ENCODE measurements at regions not wholly inside any gene's neighbourhood (a gene's known extent, or its start where the extent isn't known, plus 50 kb on each side); places are given as distances from the start of the nearest gene placed in this dataset.

DNA sequence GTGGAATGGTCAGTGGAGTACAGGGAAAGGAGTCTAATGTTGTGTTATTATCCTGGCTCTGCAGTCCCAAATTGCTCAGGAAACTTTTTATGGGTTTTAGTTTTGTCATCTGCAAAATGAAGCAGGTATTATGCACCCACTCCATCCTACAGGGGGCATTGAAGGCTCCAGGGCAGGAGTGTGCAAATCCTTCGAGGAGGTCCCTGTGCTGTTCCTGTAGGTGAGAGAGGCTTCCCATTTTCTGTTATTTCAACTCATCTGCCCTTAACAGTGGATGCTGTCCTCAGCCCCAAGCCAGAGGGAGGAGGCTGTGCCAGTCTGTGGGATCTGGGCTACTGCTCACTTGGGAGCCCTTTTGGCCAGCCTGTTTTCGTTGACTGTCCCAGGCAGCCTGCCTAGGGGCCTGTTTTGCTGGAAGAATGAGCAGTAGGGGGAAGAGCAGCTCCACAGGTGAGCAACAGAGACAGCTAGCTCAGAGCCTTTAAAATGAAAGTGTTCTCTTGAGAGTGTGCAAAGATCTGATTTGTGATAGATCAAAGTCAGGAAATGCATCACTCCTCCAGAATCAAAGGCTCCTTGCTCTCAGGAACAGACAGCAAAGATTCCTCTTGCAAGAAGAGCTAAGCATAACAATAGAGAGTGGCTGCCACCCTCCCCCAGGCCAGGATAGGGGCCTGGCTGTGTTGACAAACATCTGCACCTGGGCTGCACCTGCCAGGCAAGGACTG is 317.6 kb upstream of the PROX1 start:
- Histone ChIP-seq H3K9ac (ENCODE audit: low read length) (no peak overlapping the region), H4K20me1 (ENCODE audit: insufficient read depth) (no peaks in the 10 kb centered on the region), H3K9me3 (ENCODE audit: low read length) (peaks cover 5% of the 10 kb centered on the region), H3K27me3 (ENCODE audit: insufficient read depth, low read depth, low read length) (no peaks in the 10 kb centered on the region), H3K9me2 (ENCODE audit: insufficient read depth, low read length) (no peaks in the 10 kb centered on the region), H3K27ac (ENCODE audit: low read length) (no peak overlapping the region), H3K36me3 (ENCODE audit: insufficient read depth, low read length) (no peaks in the 10 kb centered on the region), H3K4me3 (ENCODE audit: low read length) (no peak overlapping the region), H3K79me2 (replicated peaks; ENCODE audit: insufficient read depth, low read length) (no peaks in the 10 kb centered on the region), H3K4me2 (ENCODE audit: low read length) (no peak overlapping the region), H3F3A (ENCODE audit: insufficient read depth, low read length, poor library complexity, severe bottlenecking) (no peaks in the 10 kb centered on the region), H2AFZ (ENCODE audit: low read depth, low read length) (no peak overlapping the region)
- TF ChIP-seq EZH2 (IDR thresholded peaks at IDR 0.05; ENCODE audit: borderline replicate concordance, insufficient read depth, low read length, poor library complexity, severe bottlenecking) (no peak), RAD21 (conservative IDR thresholded peaks at IDR 0.05) (no peak)

DNA sequence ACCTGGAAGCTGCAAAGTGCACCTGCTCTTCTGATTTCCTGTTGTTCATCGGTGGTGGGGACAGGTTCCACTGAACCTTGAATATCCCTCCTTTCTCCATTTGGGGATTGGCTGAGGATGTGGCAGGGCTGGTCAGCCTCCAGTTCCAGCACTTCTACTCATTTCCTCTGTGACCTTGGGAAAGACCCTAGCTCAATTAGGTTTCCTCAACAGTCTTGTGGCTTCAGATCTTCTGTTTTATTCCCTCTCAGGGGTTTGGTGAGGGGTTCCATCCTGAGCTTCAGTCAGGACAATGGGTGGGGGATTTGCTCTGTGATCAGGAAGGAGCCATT is 317.1 kb upstream of the PROX1 start:
- no peak overlapping the region for H2AFZ ChIP-seq (ENCODE audit: low read depth, low read length)
- TF ChIP-seq TAF1 (IDR thresholded peaks at IDR 0.05; ENCODE audit: low read depth), result no peak
- TF ChIP-seq, protein P1, sequence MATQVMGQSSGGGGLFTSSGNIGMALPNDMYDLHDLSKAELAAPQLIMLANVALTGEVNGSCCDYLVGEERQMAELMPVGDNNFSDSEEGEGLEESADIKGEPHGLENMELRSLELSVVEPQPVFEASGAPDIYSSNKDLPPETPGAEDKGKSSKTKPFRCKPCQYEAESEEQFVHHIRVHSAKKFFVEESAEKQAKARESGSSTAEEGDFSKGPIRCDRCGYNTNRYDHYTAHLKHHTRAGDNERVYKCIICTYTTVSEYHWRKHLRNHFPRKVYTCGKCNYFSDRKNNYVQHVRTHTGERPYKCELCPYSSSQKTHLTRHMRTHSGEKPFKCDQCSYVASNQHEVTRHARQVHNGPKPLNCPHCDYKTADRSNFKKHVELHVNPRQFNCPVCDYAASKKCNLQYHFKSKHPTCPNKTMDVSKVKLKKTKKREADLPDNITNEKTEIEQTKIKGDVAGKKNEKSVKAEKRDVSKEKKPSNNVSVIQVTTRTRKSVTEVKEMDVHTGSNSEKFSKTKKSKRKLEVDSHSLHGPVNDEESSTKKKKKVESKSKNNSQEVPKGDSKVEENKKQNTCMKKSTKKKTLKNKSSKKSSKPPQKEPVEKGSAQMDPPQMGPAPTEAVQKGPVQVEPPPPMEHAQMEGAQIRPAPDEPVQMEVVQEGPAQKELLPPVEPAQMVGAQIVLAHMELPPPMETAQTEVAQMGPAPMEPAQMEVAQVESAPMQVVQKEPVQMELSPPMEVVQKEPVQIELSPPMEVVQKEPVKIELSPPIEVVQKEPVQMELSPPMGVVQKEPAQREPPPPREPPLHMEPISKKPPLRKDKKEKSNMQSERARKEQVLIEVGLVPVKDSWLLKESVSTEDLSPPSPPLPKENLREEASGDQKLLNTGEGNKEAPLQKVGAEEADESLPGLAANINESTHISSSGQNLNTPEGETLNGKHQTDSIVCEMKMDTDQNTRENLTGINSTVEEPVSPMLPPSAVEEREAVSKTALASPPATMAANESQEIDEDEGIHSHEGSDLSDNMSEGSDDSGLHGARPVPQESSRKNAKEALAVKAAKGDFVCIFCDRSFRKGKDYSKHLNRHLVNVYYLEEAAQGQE (IDR thresholded peaks at IDR 0.05; ENCODE audit: borderline replicate concordance), result no peak
- TF ChIP-seq, protein P2, sequence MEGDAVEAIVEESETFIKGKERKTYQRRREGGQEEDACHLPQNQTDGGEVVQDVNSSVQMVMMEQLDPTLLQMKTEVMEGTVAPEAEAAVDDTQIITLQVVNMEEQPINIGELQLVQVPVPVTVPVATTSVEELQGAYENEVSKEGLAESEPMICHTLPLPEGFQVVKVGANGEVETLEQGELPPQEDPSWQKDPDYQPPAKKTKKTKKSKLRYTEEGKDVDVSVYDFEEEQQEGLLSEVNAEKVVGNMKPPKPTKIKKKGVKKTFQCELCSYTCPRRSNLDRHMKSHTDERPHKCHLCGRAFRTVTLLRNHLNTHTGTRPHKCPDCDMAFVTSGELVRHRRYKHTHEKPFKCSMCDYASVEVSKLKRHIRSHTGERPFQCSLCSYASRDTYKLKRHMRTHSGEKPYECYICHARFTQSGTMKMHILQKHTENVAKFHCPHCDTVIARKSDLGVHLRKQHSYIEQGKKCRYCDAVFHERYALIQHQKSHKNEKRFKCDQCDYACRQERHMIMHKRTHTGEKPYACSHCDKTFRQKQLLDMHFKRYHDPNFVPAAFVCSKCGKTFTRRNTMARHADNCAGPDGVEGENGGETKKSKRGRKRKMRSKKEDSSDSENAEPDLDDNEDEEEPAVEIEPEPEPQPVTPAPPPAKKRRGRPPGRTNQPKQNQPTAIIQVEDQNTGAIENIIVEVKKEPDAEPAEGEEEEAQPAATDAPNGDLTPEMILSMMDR (IDR thresholded peaks at IDR 0.05; ENCODE audit: poor library complexity, severe bottlenecking), result no peak
- no peak for TF ChIP-seq SMC3 (conservative IDR thresholded peaks at IDR 0.05; ENCODE audit: poor library complexity)
- no peak for TF ChIP-seq EZH2 (IDR thresholded peaks at IDR 0.05; ENCODE audit: borderline replicate concordance, insufficient read depth, low read length, poor library complexity, severe bottlenecking)
- TF ChIP-seq EP300 (conservative IDR thresholded peaks at IDR 0.05; ENCODE audit: poor library complexity, severe bottlenecking), result no peak
- no peak for TF ChIP-seq POLR2AphosphoS5 (IDR thresholded peaks at IDR 0.05)
- no peak for TF ChIP-seq MXI1 (conservative IDR thresholded peaks at IDR 0.05; ENCODE audit: poor library complexity, severe bottlenecking)
- peaks cover 5% of the 10 kb centered on the region for H3K9me3 ChIP-seq (ENCODE audit: low read length)
- no peak overlapping the region for H3K4me3 ChIP-seq (ENCODE audit: low read length)
- H3K79me2 ChIP-seq (replicated peaks; ENCODE audit: insufficient read depth, low read length), result no peaks in the 10 kb centered on the region
- no peaks in the 10 kb centered on the region for H3F3A ChIP-seq (ENCODE audit: insufficient read depth, low read length, poor library complexity, severe bottlenecking)
- no peak overlapping the region for H3K9ac ChIP-seq (ENCODE audit: low read length)
- no peak overlapping the region for H3K27ac ChIP-seq (ENCODE audit: low read length)
- no peaks in the 10 kb centered on the region for H3K36me3 ChIP-seq (ENCODE audit: insufficient read depth, low read length)
- no peaks in the 10 kb centered on the region for H3K9me2 ChIP-seq (ENCODE audit: insufficient read depth, low read length)
- H4K20me1 ChIP-seq (ENCODE audit: insufficient read depth), result no peaks in the 10 kb centered on the region
- H3K4me2 ChIP-seq (ENCODE audit: low read length), result no peak overlapping the region
- no peaks in the 10 kb centered on the region for H3K27me3 ChIP-seq (ENCODE audit: insufficient read depth, low read depth, low read length)
